ENCODE measurements at regions not wholly inside any gene's neighbourhood (a gene's known extent, or its start where the extent isn't known, plus 50 kb on each side); places are given as distances from the start of the nearest gene placed in this dataset.

DNA sequence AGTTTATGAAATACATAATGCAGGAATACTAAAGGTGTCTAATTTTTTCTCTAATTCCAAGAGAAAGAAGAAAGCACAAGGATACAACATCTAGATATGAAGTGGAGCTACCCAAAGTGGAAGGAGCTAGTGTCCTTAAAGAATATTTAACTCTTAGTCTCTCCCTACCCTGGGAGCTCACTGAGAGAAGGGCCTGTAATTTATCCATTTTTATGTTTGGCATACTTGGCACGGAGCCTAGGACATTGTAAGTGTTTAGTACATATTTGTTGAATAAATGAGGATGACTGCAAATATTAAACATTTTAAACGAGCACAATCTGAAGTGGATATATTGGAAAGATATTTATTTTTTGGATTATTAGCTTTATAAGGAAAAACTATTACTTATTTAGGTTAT lies 674.8 kb downstream of the IQCM start:
- TF ChIP-seq, protein P1, sequence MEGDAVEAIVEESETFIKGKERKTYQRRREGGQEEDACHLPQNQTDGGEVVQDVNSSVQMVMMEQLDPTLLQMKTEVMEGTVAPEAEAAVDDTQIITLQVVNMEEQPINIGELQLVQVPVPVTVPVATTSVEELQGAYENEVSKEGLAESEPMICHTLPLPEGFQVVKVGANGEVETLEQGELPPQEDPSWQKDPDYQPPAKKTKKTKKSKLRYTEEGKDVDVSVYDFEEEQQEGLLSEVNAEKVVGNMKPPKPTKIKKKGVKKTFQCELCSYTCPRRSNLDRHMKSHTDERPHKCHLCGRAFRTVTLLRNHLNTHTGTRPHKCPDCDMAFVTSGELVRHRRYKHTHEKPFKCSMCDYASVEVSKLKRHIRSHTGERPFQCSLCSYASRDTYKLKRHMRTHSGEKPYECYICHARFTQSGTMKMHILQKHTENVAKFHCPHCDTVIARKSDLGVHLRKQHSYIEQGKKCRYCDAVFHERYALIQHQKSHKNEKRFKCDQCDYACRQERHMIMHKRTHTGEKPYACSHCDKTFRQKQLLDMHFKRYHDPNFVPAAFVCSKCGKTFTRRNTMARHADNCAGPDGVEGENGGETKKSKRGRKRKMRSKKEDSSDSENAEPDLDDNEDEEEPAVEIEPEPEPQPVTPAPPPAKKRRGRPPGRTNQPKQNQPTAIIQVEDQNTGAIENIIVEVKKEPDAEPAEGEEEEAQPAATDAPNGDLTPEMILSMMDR (IDR thresholded peaks at IDR 0.05 in 4 of 5, conservative IDR thresholded peaks at IDR 0.05 in 1 of 5), result no peak
- no peak for TF ChIP-seq POLR2A (IDR thresholded peaks at IDR 0.05)

Measured in gastrocnemius medialis (tissue), 4 donors.